Progenitor cell of endocrine pancreas (in vitro differentiated cells): ENCODE measurements at regions not wholly inside any gene's neighbourhood (a gene's known extent, or its start where the extent isn't known, plus 50 kb on each side); places are given as distances from the start of the nearest gene placed in this dataset.
"Not testable (repeated sequence)": the region's sequence is repeated elsewhere in the genome, so short reads cannot be mapped to it uniquely, and the experiment has no call there.

ENCODE experiments used
- DNase-seq: peaks from one replicate; pipeline ENCODE4 v3.0.0; 2021; ENCODE audit warnings: low spot score; ENCODE audit not compliant: unreplicated experiment
- H3K27ac Mint-ChIP-seq: 2 replicates; pipeline ENCODE4 v1.8.0; 2021; ENCODE audit warnings: mild to moderate bottlenecking, moderate library complexity, mixed read lengths
- H3K27me3 Mint-ChIP-seq: 2 replicates; pipeline ENCODE4 v1.8.0; 2021; ENCODE audit warnings: mixed read lengths
- H3K36me3 Mint-ChIP-seq: 2 replicates; pipeline ENCODE4 v1.8.0; 2022; ENCODE audit warnings: mixed read lengths; ENCODE audit not compliant: insufficient read depth
- H3K4me1 Mint-ChIP-seq: 2 replicates; pipeline ENCODE4 v1.8.0; 2021; ENCODE audit warnings: low read depth, mixed read lengths
- H3K4me3 Mint-ChIP-seq: 2 replicates; pipeline ENCODE4 v1.8.0; 2021; ENCODE audit warnings: low read depth, mild to moderate bottlenecking, moderate library complexity, mixed read lengths
- H3K9me3 Mint-ChIP-seq: 2 replicates; pipeline ENCODE4 v1.8.0; 2021; ENCODE audit warnings: low read depth, mixed read lengths
- TF ChIP-seq, protein P1 (sequence below): fragments of 200-600 bp; sonication (generic); IDR thresholded peaks from one replicate; pipeline ENCODE4 v1.5.0; 2021; ENCODE audit warnings: antibody characterized with exemption, mild to moderate bottlenecking; ENCODE audit not compliant: unreplicated experiment

DNA sequence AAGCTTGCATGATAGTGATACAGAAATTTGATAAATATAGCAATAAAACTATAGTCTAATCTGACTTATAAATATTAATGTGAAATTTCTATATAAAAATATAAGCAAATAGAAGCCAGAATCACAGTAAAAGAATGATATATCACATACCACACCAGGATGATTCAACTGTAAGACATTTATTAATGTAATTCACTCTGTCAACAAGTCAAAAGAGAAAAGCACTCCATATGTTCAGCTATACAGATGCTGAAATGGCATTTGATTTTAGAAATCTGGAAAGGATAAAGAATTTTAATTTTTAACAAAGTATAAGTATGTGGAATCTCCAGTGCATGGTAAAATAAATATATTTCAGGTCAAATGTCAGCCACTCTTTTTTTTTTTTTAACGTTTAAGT, 372.4 kb downstream of the KCNN2 start:
- Mint-ChIP-seq H3K9me3 (peaks cover 8% of the 10 kb centered on the region), H3K27me3 (no peaks in the 10 kb centered on the region), H3K36me3 (peaks cover 2% of the 10 kb centered on the region), H3K4me1 (no peaks in the 10 kb centered on the region), H3K4me3 (no peak overlapping the region), H3K27ac (no peak overlapping the region)
- no peak for DNase-seq
- TF ChIP-seq, protein P1, sequence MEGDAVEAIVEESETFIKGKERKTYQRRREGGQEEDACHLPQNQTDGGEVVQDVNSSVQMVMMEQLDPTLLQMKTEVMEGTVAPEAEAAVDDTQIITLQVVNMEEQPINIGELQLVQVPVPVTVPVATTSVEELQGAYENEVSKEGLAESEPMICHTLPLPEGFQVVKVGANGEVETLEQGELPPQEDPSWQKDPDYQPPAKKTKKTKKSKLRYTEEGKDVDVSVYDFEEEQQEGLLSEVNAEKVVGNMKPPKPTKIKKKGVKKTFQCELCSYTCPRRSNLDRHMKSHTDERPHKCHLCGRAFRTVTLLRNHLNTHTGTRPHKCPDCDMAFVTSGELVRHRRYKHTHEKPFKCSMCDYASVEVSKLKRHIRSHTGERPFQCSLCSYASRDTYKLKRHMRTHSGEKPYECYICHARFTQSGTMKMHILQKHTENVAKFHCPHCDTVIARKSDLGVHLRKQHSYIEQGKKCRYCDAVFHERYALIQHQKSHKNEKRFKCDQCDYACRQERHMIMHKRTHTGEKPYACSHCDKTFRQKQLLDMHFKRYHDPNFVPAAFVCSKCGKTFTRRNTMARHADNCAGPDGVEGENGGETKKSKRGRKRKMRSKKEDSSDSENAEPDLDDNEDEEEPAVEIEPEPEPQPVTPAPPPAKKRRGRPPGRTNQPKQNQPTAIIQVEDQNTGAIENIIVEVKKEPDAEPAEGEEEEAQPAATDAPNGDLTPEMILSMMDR, result no peak

GRCh38 chr5:114729986-114730385, 368.1 kb downstream of the KCNN2 start:
- peaks cover 6% of the 10 kb centered on the region for H3K9me3 Mint-ChIP-seq
- TF ChIP-seq, protein P1, result no peak
- no peak overlapping the region for H3K4me3 Mint-ChIP-seq
- H3K27me3 Mint-ChIP-seq, result no peaks in the 10 kb centered on the region
- H3K4me1 Mint-ChIP-seq, result no peaks in the 10 kb centered on the region
- no peak for DNase-seq
- H3K36me3 Mint-ChIP-seq, result no peaks in the 10 kb centered on the region
- no peak overlapping the region for H3K27ac Mint-ChIP-seq

GRCh38 chr5:114727358-114727757, 365.5 kb downstream of the KCNN2 start:
- Mint-ChIP-seq H3K36me3 (no peaks in the 10 kb centered on the region), H3K27me3 (no peaks in the 10 kb centered on the region), H3K4me1 (no peaks in the 10 kb centered on the region), H3K4me3 (no peak overlapping the region), H3K27ac (no peak overlapping the region), H3K9me3 (peaks cover 12% of the 10 kb centered on the region)
- TF ChIP-seq, protein P1, result no peak
- no peak for DNase-seq

DNA sequence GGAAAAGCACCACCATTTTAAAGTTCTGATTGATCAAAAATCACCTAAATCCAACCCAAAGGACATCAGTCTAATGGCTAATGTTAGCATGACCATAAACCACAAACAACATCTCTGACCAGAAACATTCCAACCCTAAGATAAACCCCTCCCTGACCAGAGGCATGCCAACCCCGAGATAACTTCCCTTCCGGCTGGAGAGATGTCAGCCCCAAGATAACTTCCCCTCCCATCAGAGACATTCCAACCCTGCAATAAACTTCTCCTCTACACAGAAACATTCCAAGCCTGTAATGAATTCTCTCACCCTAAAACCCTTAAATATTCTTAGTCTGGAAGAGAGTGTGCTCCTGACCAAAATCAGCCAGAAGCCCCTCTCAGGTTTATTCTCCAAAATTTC, 364.3 kb downstream of the KCNN2 start:
- Mint-ChIP-seq H3K27ac (no peak overlapping the region), H3K27me3 (no peaks in the 10 kb centered on the region), H3K4me1 (no peaks in the 10 kb centered on the region), H3K9me3 (peaks cover 13% of the 10 kb centered on the region), H3K4me3 (no peak overlapping the region), H3K36me3 (no peaks in the 10 kb centered on the region)
- TF ChIP-seq, protein P1, result no peak
- no peak for DNase-seq

DNA sequence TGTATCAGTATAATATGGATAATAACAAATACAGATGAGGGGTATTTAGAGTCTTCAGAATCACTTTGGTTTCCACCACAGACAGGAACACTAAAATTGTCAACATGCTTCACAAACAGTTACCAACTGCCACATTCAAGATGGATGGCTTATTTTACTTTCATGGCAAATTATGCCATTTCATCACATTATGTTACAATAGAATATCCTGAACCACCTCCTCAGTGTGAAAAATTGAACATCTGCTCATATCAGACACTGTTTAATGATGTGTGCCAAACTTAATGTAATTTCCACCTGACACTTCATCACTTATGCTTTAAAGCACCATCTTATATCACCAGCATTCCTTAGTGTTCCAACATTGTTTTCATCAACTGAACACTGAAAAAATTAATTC, 357.4 kb downstream of the KCNN2 start:
- Mint-ChIP-seq H3K4me3 (no peak overlapping the region), H3K4me1 (no peaks in the 10 kb centered on the region), H3K27ac (no peak overlapping the region), H3K27me3 (no peaks in the 10 kb centered on the region), H3K9me3 (peaks cover 21% of the 10 kb centered on the region), H3K36me3 (no peaks in the 10 kb centered on the region)
- no peak for DNase-seq
- TF ChIP-seq, protein P1, result no peak

- Mint-ChIP-seq H3K36me3 (no peaks in the 10 kb centered on the region), H3K4me1 (no peaks in the 10 kb centered on the region), H3K4me3 (no peak overlapping the region), H3K9me3 (peaks cover 15% of the 10 kb centered on the region), H3K27me3 (no peaks in the 10 kb centered on the region), H3K27ac (no peak overlapping the region)
- DNase-seq, result no peak
- TF ChIP-seq, protein P1, result no peak
Measured at GRCh38 chr5:114716955-114717354, 355.1 kb downstream of the KCNN2 start.

DNA sequence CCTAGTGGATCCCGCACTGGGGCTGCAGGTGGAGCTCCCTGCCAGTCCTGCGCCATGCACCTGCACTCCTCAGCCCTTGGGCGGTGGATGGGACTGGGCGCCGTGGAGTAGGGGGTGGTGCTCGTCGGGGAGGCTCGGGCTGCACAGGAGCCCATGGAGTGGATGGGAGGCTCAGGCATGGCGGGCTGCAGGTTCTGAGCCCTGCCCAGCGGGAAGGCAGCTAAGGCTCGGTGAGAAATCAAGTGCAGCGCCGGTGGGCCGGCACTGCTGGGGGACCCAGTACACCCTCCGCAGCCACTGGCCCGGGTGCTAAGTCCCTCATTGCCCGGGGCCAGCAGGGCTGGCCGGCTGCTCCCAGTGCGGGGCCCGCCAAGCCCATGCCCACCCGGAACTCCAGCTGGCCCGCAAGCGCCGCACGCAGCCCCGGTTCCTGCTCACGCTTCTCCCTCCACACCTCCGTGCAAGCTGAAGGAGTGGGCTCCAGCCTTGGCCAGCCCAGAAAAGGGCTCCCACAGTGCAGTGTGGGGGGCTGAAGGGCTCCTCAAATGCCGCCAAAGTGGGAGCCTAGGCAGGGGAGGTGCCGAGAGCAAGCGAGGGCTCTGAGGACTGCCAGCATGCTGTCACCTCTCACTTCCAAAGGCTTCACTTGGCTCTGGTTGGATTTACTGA, 342.5 kb downstream of the KCNN2 start:
- H3K27me3 Mint-ChIP-seq, H3K27ac Mint-ChIP-seq, H3K36me3 Mint-ChIP-seq, H3K4me1 Mint-ChIP-seq, H3K4me3 Mint-ChIP-seq, DNase-seq, H3K9me3 Mint-ChIP-seq: not testable (repeated sequence)
